ENCODE measurements at regions not wholly inside any gene's neighbourhood (a gene's known extent, or its start where the extent isn't known, plus 50 kb on each side); places are given as distances from the start of the nearest gene placed in this dataset.

DNA sequence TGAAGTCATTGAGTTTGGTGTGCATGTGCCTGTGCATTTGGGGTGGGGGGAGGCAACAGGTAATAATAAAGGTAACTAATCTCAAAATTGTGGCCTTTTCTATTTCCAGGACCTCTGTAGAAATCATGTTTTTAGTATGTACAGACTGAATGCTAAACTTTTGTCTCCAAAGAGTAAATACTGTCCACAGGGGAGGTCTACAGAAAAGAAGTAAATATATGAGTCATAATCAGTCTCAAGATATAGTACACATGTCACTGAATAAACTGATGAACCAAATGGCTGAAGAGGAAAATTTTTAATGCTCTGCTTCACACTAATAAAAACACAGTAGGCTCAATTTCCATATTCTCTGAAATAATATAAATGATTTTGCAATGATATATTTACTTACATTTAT lies 440.4 kb upstream of the ZFP42 start:
- no peaks in the 10 kb centered on the region for H3K4me1 Mint-ChIP-seq
- no peaks in the 10 kb centered on the region for H3K36me3 ChIP-seq (replicated peaks in 1 of 2; ENCODE audit: control extremely low read depth in 1 of 2, control insufficient read depth in 1 of 2, extremely low read depth in 1 of 2, insufficient read depth in 2 of 2, low read length in 1 of 2)
- H3K9me3 Mint-ChIP-seq (ENCODE audit: insufficient read depth), result peaks cover 5% of the 10 kb centered on the region
- ChIA-PET POLR2A (no interaction called here), CTCF (no interaction called here)
- H3K4me3 ChIP-seq (ENCODE audit: control extremely low read depth in 1 of 5, extremely low read depth in 1 of 5, insufficient read depth in 1 of 5, low read depth in 2 of 5, low read length in 4 of 5), result no peak overlapping the region
- H3K27me3 ChIP-seq (replicated peaks in 1 of 4; ENCODE audit: control extremely low read depth in 1 of 4, control insufficient read depth in 3 of 4, insufficient read depth in 4 of 4, low read length in 3 of 4), result no peaks in the 10 kb centered on the region
- no peak overlapping the region for H3K9ac ChIP-seq (ENCODE audit: low read length)
- no peaks in the 10 kb centered on the region for H3K79me2 ChIP-seq (ENCODE audit: control insufficient read depth, insufficient read depth, low read length)
- no peak for DNase-seq
- TF ChIP-seq CTCF (IDR thresholded peaks at IDR 0.05), result no peak
- TF ChIP-seq EZH2 (IDR thresholded peaks at IDR 0.05; ENCODE audit: borderline replicate concordance, insufficient read depth, low read depth, low read length, poor library complexity, severe bottlenecking), result no peak
- H3K4me2 ChIP-seq (replicated peaks; ENCODE audit: low read depth, low read length, poor library complexity, severe bottlenecking), result no peak overlapping the region
- H2AFZ ChIP-seq (ENCODE audit: insufficient read depth, low read depth, low read length, poor library complexity, severe bottlenecking), result no peak overlapping the region
- no peaks in the 10 kb centered on the region for H3K27me3 Mint-ChIP-seq
- no peaks in the 10 kb centered on the region for H4K20me1 ChIP-seq (ENCODE audit: control insufficient read depth, insufficient read depth, low read length, poor library complexity, severe bottlenecking)
- no peak overlapping the region for H3K27ac ChIP-seq (ENCODE audit: low read length in 2 of 2)
- no peak for ATAC-seq (ENCODE audit: low read depth)
- intact Hi-C loops (cut with micrococcal nuclease), result no loop called here
- no peak overlapping the region for H3K27ac Mint-ChIP-seq
- no peaks in the 10 kb centered on the region for H3K9me3 ChIP-seq (ENCODE audit: control extremely low read depth in 1 of 3, control insufficient read depth in 2 of 3, insufficient read depth in 1 of 3, low read length in 2 of 3)
- no peaks in the 10 kb centered on the region for H3K4me1 ChIP-seq (ENCODE audit: control insufficient read depth in 2 of 2, insufficient read depth in 2 of 2, low read length in 2 of 2)
- H3K4me3 Mint-ChIP-seq, result no peak overlapping the region

DNA sequence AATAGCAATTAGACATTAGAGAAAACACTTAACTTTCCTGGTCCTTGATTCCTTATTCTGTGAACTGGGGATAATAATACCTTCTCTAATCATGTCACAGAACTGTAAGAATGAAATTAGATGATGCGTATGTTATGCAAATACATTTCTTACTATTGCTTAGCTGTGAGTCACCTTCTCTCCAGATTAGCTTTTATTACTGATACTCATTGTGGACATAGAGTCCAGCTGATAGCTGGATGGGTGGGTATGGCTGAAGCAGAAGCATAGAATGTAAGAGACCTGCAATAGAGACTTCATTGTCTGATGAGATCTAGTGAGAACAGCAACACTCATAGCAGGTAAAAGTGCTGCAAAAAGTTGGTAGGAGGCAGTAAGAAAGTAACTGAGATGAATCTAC lies 437.2 kb upstream of the ZFP42 start:
- H3K4me1 ChIP-seq (ENCODE audit: control insufficient read depth in 2 of 2, insufficient read depth in 2 of 2, low read length in 2 of 2), result no peaks in the 10 kb centered on the region
- peaks cover 0 to 5% (median 0%) of the 10 kb centered on the region in 3 donors for H3K9me3 ChIP-seq (ENCODE audit: control extremely low read depth in 1 of 3, control insufficient read depth in 2 of 3, insufficient read depth in 1 of 3, low read length in 2 of 3)
- H2AFZ ChIP-seq (ENCODE audit: insufficient read depth, low read depth, low read length, poor library complexity, severe bottlenecking), result no peak overlapping the region
- intact Hi-C loops (cut with micrococcal nuclease), result no loop called here
- ATAC-seq (ENCODE audit: low read depth) (no peak), DNase-seq (no peak)
- H3K79me2 ChIP-seq (ENCODE audit: control insufficient read depth, insufficient read depth, low read length), result no peaks in the 10 kb centered on the region
- H3K4me2 ChIP-seq (replicated peaks; ENCODE audit: low read depth, low read length, poor library complexity, severe bottlenecking), result no peak overlapping the region
- Mint-ChIP-seq H3K9me3 (ENCODE audit: insufficient read depth) (peaks cover 3% of the 10 kb centered on the region), H3K4me3 (no peak overlapping the region), H3K4me1 (no peaks in the 10 kb centered on the region), H3K27me3 (no peaks in the 10 kb centered on the region), H3K27ac (no peak overlapping the region)
- H4K20me1 ChIP-seq (ENCODE audit: control insufficient read depth, insufficient read depth, low read length, poor library complexity, severe bottlenecking), result no peaks in the 10 kb centered on the region
- no peak overlapping the region for H3K9ac ChIP-seq (ENCODE audit: low read length)
- H3K27ac ChIP-seq (ENCODE audit: low read length in 2 of 2), result no peak overlapping the region
- no peak overlapping the region for H3K4me3 ChIP-seq (ENCODE audit: control extremely low read depth in 1 of 5, extremely low read depth in 1 of 5, insufficient read depth in 1 of 5, low read depth in 2 of 5, low read length in 4 of 5)
- POLR2A ChIA-PET, result no interaction called here
- WGBS (ENCODE audit: insufficient coverage), result no CpG with 5 or more reads among the region's 1 CpG
- TF ChIP-seq EZH2 (IDR thresholded peaks at IDR 0.05; ENCODE audit: borderline replicate concordance, insufficient read depth, low read depth, low read length, poor library complexity, severe bottlenecking) (no peak), CTCF (IDR thresholded peaks at IDR 0.05) (no peak)
- H3K27me3 ChIP-seq (replicated peaks in 1 of 4; ENCODE audit: control extremely low read depth in 1 of 4, control insufficient read depth in 3 of 4, insufficient read depth in 4 of 4, low read length in 3 of 4), result no peaks in the 10 kb centered on the region
- CTCF ChIA-PET, result no interaction called here
- H3K36me3 ChIP-seq (replicated peaks in 1 of 2; ENCODE audit: control extremely low read depth in 1 of 2, control insufficient read depth in 1 of 2, extremely low read depth in 1 of 2, insufficient read depth in 2 of 2, low read length in 1 of 2), result no peaks in the 10 kb centered on the region

Measured in B cell (primary cell).